ENCODE measurements at regions not wholly inside any gene's neighbourhood (a gene's known extent, or its start where the extent isn't known, plus 50 kb on each side); places are given as distances from the start of the nearest gene placed in this dataset.
"Not testable (repeated sequence)": the region's sequence is repeated elsewhere in the genome, so short reads cannot be mapped to it uniquely, and the experiment has no call there.

GRCh38 chr12:96085475-96085874 is 50.1 kb upstream of the LTA4H start:
- DNase-seq (ENCODE audit: low read depth) = no peak
- TF ChIP-seq CTCF (IDR thresholded peaks at IDR 0.05; ENCODE audit: low read depth, low read length, missing control alignments) = no peak
- no peak overlapping the region for H3K4me3 ChIP-seq (ENCODE audit: low read depth, low read length)

- not testable (repeated sequence) for DNase-seq (ENCODE audit: low read depth)
Observed at GRCh38 chr12:96086190-96086589, 50.8 kb upstream of the LTA4H start.

GRCh38 chr12:96091833-96092232 is 56.4 kb upstream of the LTA4H start:
- DNase-seq (ENCODE audit: low read depth) = no peak
- H3K4me3 ChIP-seq (ENCODE audit: low read depth, low read length) = no peak overlapping the region
- no peak for TF ChIP-seq CTCF (IDR thresholded peaks at IDR 0.05; ENCODE audit: low read depth, low read length, missing control alignments)

More at GRCh38 chr12:96086190-96086589, 50.8 kb upstream of the LTA4H start:
- not testable (repeated sequence) for H3K4me3 ChIP-seq (ENCODE audit: low read depth, low read length)

GRCh38 chr12:96093543-96094196 is 58.3 kb upstream of the LTA4H start:
- H3K4me3 ChIP-seq (ENCODE audit: low read depth, low read length) = no peak overlapping the region
- DNase-seq (ENCODE audit: low read depth) = no peak
- no peak for TF ChIP-seq CTCF (IDR thresholded peaks at IDR 0.05; ENCODE audit: low read depth, low read length, missing control alignments)

- TF ChIP-seq CTCF (IDR thresholded peaks at IDR 0.05; ENCODE audit: low read depth, low read length, missing control alignments) = no peak
- DNase-seq (ENCODE audit: low read depth) = no peak
Observed at GRCh38 chr12:96094201-96094600, 58.8 kb upstream of the LTA4H start.

GRCh38 chr12:96098631-96099030 is 63.2 kb upstream of the LTA4H start:
- DNase-seq (ENCODE audit: low read depth) = no peak
- H3K4me3 ChIP-seq (ENCODE audit: low read depth, low read length) = no peak overlapping the region
- no peak for TF ChIP-seq CTCF (IDR thresholded peaks at IDR 0.05; ENCODE audit: low read depth, low read length, missing control alignments)

More at GRCh38 chr12:96094201-96094600, 58.8 kb upstream of the LTA4H start:
- no peak overlapping the region for H3K4me3 ChIP-seq (ENCODE audit: low read depth, low read length)

GRCh38 chr12:96099421-96099820 is 64.0 kb upstream of the LTA4H start:
- no peak for DNase-seq (ENCODE audit: low read depth)
- TF ChIP-seq CTCF (IDR thresholded peaks at IDR 0.05; ENCODE audit: low read depth, low read length, missing control alignments) = no peak
- H3K4me3 ChIP-seq (ENCODE audit: low read depth, low read length) = no peak overlapping the region

Measured in GM12864 (cell line).